Endothelial cell of umbilical vein (primary cell): ENCODE measurements at regions not wholly inside any gene's neighbourhood (a gene's known extent, or its start where the extent isn't known, plus 50 kb on each side); places are given as distances from the start of the nearest gene placed in this dataset.

Source experiments
- BruUV-seq: library from RNA; stranded (reverse); fragments of 400-500 nt; replicated peaks from 2 replicates; lab custom pipeline; 2021; lab: Mats Ljungman, UMichigan
- CTCF ChIA-PET: fragments of 300-600, 350-600 bp; sonication (Branson Sonifier 250); formaldehyde crosslinking; loops from one replicate; lab custom pipeline; 2021; ENCODE audit warnings: antibody characterized with exemption, inconsistent platforms; lab: Charles Lee
- POLR2A ChIA-PET: fragments of 300-600, 350-600 bp; sonication (Branson Sonifier 250); formaldehyde crosslinking; loops from one replicate; lab custom pipeline; 2021; ENCODE audit warnings: antibody characterized with exemption, inconsistent platforms; lab: Charles Lee
- DNase-seq: peaks from one replicate; pipeline ENCODE4 v3.0.0-alpha.2; 2011; ENCODE audit warnings: low read depth, low spot score
- FAIRE-seq: peaks from 2 replicates; lab custom pipeline; 2011; peaks lifted over from hg19 to GRCh38; lab: Jason Lieb, UNC
- H2AFZ ChIP-seq: 2 replicates; pipeline ENCODE4 v1.6.0; 2012; ENCODE audit warnings: low read depth, low read length, control low read depth, inconsistent platforms
- H3K27ac ChIP-seq: 2 replicates; pipeline ENCODE4 v1.5.1; 2011; ENCODE audit warnings: low read depth, mild to moderate bottlenecking, control low read depth, low read length, moderate library complexity; ENCODE audit not compliant: insufficient read depth
- H3K27me3 ChIP-seq, 2 experiments: 2 replicates each; pipeline versions ENCODE4 v1.6.0 to v1.6.1; 2011; ENCODE audit warnings: low read length in 2 of 2, mixed read lengths in 1 of 2; ENCODE audit not compliant: control insufficient read depth in 2 of 2, insufficient read depth in 2 of 2
- H3K36me3 ChIP-seq, 2 experiments: 2 replicates in 1 of 2; 3 replicates in 1 of 2; pipeline ENCODE4 v1.5.1; 2011; ENCODE audit warnings: low read length in 2 of 2, mild to moderate bottlenecking in 1 of 2, moderate library complexity in 1 of 2; ENCODE audit not compliant: control insufficient read depth in 2 of 2, insufficient read depth in 2 of 2; ENCODE audit errors: extremely low read depth in 1 of 2
- H3K4me1 ChIP-seq: 3 replicates; pipeline ENCODE4 v1.5.1; 2011; ENCODE audit warnings: mild to moderate bottlenecking, low read length; ENCODE audit not compliant: control insufficient read depth, insufficient read depth; ENCODE audit errors: extremely low read depth
- H3K4me2 ChIP-seq: 2 replicates; pipeline ENCODE4 v1.6.1; 2011; ENCODE audit warnings: low read length, control low read depth, mixed read lengths; ENCODE audit not compliant: insufficient read depth
- H3K4me3 ChIP-seq, 3 experiments: fragments of 200-600 bp in 1 of 3; sonication (generic), shearing (Covaris generic) in 1 of 3; replicated peaks in 1 of 3; 2 replicates each; pipeline ENCODE4 v1.5.1; 2011 to 2016; ENCODE audit warnings: control low read depth in 3 of 3, low read length in 3 of 3, mild to moderate bottlenecking in 2 of 3, inconsistent platforms in 1 of 3, low read depth in 1 of 3, moderate library complexity in 1 of 3; ENCODE audit not compliant: insufficient read depth in 1 of 3
- H3K79me2 ChIP-seq: 2 replicates; pipeline ENCODE4 v1.6.0; 2012; ENCODE audit warnings: low read length, inconsistent platforms; ENCODE audit not compliant: control insufficient read depth, insufficient read depth
- H3K9ac ChIP-seq: replicated peaks from 2 replicates; pipeline ENCODE3; 2011; ENCODE audit warnings: low read length, control low read depth; ENCODE audit not compliant: insufficient read depth; ENCODE audit errors: extremely low read depth
- H3K9me1 ChIP-seq: replicated peaks from 3 replicates; pipeline ENCODE4 v1.6.0; 2011; ENCODE audit warnings: mild to moderate bottlenecking, low read length; ENCODE audit not compliant: control insufficient read depth, insufficient read depth; ENCODE audit errors: extremely low read depth
- H3K9me3 ChIP-seq: replicated peaks from 2 replicates; pipeline ENCODE4 v1.5.1; 2012; ENCODE audit warnings: low read length, inconsistent platforms; ENCODE audit not compliant: control insufficient read depth, insufficient read depth
- H4K20me1 ChIP-seq: replicated peaks from 2 replicates; pipeline ENCODE3; 2011; ENCODE audit warnings: mild to moderate bottlenecking, low read length; ENCODE audit not compliant: control insufficient read depth, insufficient read depth; ENCODE audit errors: extremely low read depth
- EZH2 ChIP-seq: IDR thresholded peaks from 2 replicates; pipeline ENCODE4 v1.6.1; 2012; ENCODE audit warnings: borderline replicate concordance, low read depth, mild to moderate bottlenecking, moderate library complexity, low read length, inconsistent platforms; ENCODE audit not compliant: severe bottlenecking
- FOS ChIP-seq: IDR thresholded peaks from 2 replicates; pipeline ENCODE4 v1.6.1; 2011; ENCODE audit warnings: mild to moderate bottlenecking, low read length, moderate library complexity, borderline replicate concordance; ENCODE audit not compliant: insufficient read depth
- GATA2 ChIP-seq: IDR thresholded peaks from 2 replicates; pipeline ENCODE4 v1.7.0; 2011; ENCODE audit warnings: low read depth, mild to moderate bottlenecking, moderate library complexity, mixed read lengths, low read length; ENCODE audit not compliant: insufficient read length, insufficient read depth
- JUN ChIP-seq: IDR thresholded peaks from 2 replicates; pipeline ENCODE4 v1.6.1; 2011; ENCODE audit warnings: borderline replicate concordance, low read depth; ENCODE audit not compliant: insufficient read length, insufficient read depth
- MAX ChIP-seq: IDR thresholded peaks from 2 replicates; pipeline ENCODE4 v1.6.1; 2011; ENCODE audit not compliant: insufficient read depth, insufficient read length
- MYC ChIP-seq: IDR thresholded peaks from one replicate; pipeline ENCODE4 v1.6.1; 2011; ENCODE audit warnings: mild to moderate bottlenecking, low read depth, low read length
- POLR2A ChIP-seq: IDR thresholded peaks from 2 replicates; pipeline ENCODE4 v1.6.1; 2012; ENCODE audit warnings: low read depth, mild to moderate bottlenecking, control low read depth, low read length
- POLR2AphosphoS5 ChIP-seq: IDR thresholded peaks from 2 replicates; pipeline ENCODE4 v1.6.1; 2012; ENCODE audit warnings: low read depth, mild to moderate bottlenecking, control low read depth, low read length, moderate library complexity; ENCODE audit not compliant: insufficient read depth
- dilution Hi-C: fragments of 300-500 bp; cut with MboI; formaldehyde crosslinking; loops from one replicate; pipeline ENCODE4 v1.15.0; 2019; ENCODE audit warnings: low sequenced_read_pairs; ENCODE audit not compliant: extremely low pct_ligation_motif_present
- intact Hi-C: fragments of 100-400 bp; cut with micrococcal nuclease; formaldehyde crosslinking; loops from one replicate; pipeline ENCODE4 v1.10.0; 2022
- TF ChIP-seq, protein P1 (sequence below), 2 donors: IDR thresholded peaks; 1 replicate in 1 of 2; 2 replicates in 1 of 2; pipeline ENCODE4 v1.5.1; 2011; ENCODE audit warnings: low read length in 2 of 2, mild to moderate bottlenecking in 2 of 2, moderate library complexity in 2 of 2, control low read depth in 1 of 2, inconsistent platforms in 1 of 2, low read depth in 1 of 2; ENCODE audit not compliant: insufficient read depth in 1 of 2; ENCODE audit errors: extremely low read depth in 1 of 2

GRCh38 chr3:3532508-3532907, 266.7 kb upstream of the LRRN1 start:
- CTCF ChIA-PET = no interaction called here
- H3K4me2 ChIP-seq = no peak overlapping the region
- intact Hi-C loops = no loop called here
- POLR2A ChIA-PET = no interaction called here
- no peak for TF ChIP-seq JUN
- no peak for TF ChIP-seq POLR2A
- FAIRE-seq (no peak), DNase-seq (no peak)
- no peaks in the 10 kb centered on the region for H3K79me2 ChIP-seq
- H3K4me1 ChIP-seq = no peaks in the 10 kb centered on the region
- dilution Hi-C loops = no loop called here
- no peaks in the 10 kb centered on the region for H3K9me3 ChIP-seq
- no peak overlapping the region for H3K9ac ChIP-seq
- no peak overlapping the region for H3K27ac ChIP-seq
- no peak overlapping the region for H2AFZ ChIP-seq
- no TSS peak for BruUV-seq
- H3K36me3 ChIP-seq = no peaks in the 10 kb centered on the region
- no peaks in the 10 kb centered on the region for H4K20me1 ChIP-seq
- no peak overlapping the region for H3K4me3 ChIP-seq
- H3K27me3 ChIP-seq = no peaks in the 10 kb centered on the region
- H3K9me1 ChIP-seq = no peaks in the 10 kb centered on the region

DNA sequence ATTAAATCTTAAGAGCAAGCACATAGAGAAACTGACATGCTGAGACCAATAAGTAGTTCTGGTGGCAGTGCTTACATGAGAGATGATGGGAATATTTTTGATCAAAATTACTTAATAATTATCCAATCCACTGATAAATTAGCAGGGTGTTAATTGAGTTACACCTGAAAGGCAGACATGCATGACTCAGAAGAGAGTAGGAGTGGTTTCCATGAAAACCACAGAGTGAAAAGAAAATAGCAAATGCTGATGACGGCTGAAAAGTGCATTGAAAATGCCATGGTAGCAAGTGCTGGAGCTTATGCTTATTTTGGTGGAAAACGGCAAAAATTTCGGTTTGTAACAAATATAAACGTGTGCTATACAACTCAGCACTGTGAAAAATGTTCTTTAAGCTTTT, 267.8 kb upstream of the LRRN1 start:
- BruUV-seq = no TSS peak
- no peaks in the 10 kb centered on the region for H3K4me1 ChIP-seq
- no peaks in the 10 kb centered on the region for H3K79me2 ChIP-seq
- CTCF ChIA-PET = no interaction called here
- no peaks in the 10 kb centered on the region for H4K20me1 ChIP-seq
- no peak overlapping the region for H3K4me3 ChIP-seq
- H3K27me3 ChIP-seq = no peaks in the 10 kb centered on the region
- H2AFZ ChIP-seq = no peak overlapping the region
- no peak overlapping the region for H3K9ac ChIP-seq
- no peak overlapping the region for H3K4me2 ChIP-seq
- dilution Hi-C loops (no loop called here), intact Hi-C loops (no loop called here)
- H3K27ac ChIP-seq = no peak overlapping the region
- POLR2A ChIA-PET = no interaction called here
- TF ChIP-seq MYC (no peak), POLR2AphosphoS5 (no peak), EZH2 (no peak), FOS (no peak), GATA2 (no peak), POLR2A (no peak), JUN (no peak), MAX (no peak)
- TF ChIP-seq, protein P1, sequence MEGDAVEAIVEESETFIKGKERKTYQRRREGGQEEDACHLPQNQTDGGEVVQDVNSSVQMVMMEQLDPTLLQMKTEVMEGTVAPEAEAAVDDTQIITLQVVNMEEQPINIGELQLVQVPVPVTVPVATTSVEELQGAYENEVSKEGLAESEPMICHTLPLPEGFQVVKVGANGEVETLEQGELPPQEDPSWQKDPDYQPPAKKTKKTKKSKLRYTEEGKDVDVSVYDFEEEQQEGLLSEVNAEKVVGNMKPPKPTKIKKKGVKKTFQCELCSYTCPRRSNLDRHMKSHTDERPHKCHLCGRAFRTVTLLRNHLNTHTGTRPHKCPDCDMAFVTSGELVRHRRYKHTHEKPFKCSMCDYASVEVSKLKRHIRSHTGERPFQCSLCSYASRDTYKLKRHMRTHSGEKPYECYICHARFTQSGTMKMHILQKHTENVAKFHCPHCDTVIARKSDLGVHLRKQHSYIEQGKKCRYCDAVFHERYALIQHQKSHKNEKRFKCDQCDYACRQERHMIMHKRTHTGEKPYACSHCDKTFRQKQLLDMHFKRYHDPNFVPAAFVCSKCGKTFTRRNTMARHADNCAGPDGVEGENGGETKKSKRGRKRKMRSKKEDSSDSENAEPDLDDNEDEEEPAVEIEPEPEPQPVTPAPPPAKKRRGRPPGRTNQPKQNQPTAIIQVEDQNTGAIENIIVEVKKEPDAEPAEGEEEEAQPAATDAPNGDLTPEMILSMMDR (IDR thresholded peaks at IDR 0.05; ENCODE audit: extremely low read depth in 1 of 2, insufficient read depth in 1 of 2, low read depth in 1 of 2, low read length in 2 of 2) = no peak
- H3K9me3 ChIP-seq = no peaks in the 10 kb centered on the region
- H3K9me1 ChIP-seq = no peaks in the 10 kb centered on the region
- FAIRE-seq = no peak
- no peak for DNase-seq
- no peaks in the 10 kb centered on the region for H3K36me3 ChIP-seq
